Progenitor cell of endocrine pancreas (in vitro differentiated cells): ENCODE measurements at regions not wholly inside any gene's neighbourhood (a gene's known extent, or its start where the extent isn't known, plus 50 kb on each side); places are given as distances from the start of the nearest gene placed in this dataset.

Experiments
- DNase-seq: peaks from one replicate; pipeline ENCODE4 v3.0.0; 2021; ENCODE audit warnings: low spot score; ENCODE audit not compliant: unreplicated experiment
- H3K27ac Mint-ChIP-seq: 2 replicates; pipeline ENCODE4 v1.8.0; 2021; ENCODE audit warnings: mild to moderate bottlenecking, moderate library complexity, mixed read lengths
- H3K27me3 Mint-ChIP-seq: 2 replicates; pipeline ENCODE4 v1.8.0; 2021; ENCODE audit warnings: mixed read lengths
- H3K36me3 Mint-ChIP-seq: 2 replicates; pipeline ENCODE4 v1.8.0; 2022; ENCODE audit warnings: mixed read lengths; ENCODE audit not compliant: insufficient read depth
- H3K4me1 Mint-ChIP-seq: 2 replicates; pipeline ENCODE4 v1.8.0; 2021; ENCODE audit warnings: low read depth, mixed read lengths
- H3K4me3 Mint-ChIP-seq: 2 replicates; pipeline ENCODE4 v1.8.0; 2021; ENCODE audit warnings: low read depth, mild to moderate bottlenecking, moderate library complexity, mixed read lengths
- H3K9me3 Mint-ChIP-seq: 2 replicates; pipeline ENCODE4 v1.8.0; 2021; ENCODE audit warnings: low read depth, mixed read lengths
- TF ChIP-seq, protein P1 (sequence below): fragments of 200-600 bp; sonication (generic); IDR thresholded peaks from one replicate; pipeline ENCODE4 v1.5.0; 2021; ENCODE audit warnings: antibody characterized with exemption, mild to moderate bottlenecking; ENCODE audit not compliant: unreplicated experiment

DNA sequence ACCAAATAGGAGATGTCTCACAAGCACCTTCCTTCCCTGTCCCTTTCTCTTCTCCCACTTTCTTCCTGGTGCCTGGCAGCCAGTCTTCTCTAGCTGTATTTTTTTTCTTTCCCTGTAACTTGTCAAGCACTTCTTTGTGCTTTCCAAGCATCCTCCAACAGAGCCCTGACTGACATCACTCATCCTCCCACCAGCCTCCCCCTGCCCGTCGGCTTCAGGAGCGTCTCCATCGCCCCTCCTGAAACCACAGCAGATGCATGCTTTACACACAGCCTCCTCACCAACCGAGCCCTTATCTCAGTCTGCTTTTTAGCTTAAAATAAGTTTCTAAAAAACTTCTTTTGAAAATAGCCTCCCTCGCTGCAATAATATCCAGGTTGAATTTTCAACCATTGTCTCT is 268.7 kb upstream of the CDH5 start:
- Mint-ChIP-seq H3K36me3 (no peaks in the 10 kb centered on the region), H3K27ac (no peak overlapping the region), H3K4me1 (no peaks in the 10 kb centered on the region), H3K27me3 (peaks cover 12% of the 10 kb centered on the region), H3K4me3 (no peak overlapping the region), H3K9me3 (no peaks in the 10 kb centered on the region)
- no peak for DNase-seq
- TF ChIP-seq, protein P1, sequence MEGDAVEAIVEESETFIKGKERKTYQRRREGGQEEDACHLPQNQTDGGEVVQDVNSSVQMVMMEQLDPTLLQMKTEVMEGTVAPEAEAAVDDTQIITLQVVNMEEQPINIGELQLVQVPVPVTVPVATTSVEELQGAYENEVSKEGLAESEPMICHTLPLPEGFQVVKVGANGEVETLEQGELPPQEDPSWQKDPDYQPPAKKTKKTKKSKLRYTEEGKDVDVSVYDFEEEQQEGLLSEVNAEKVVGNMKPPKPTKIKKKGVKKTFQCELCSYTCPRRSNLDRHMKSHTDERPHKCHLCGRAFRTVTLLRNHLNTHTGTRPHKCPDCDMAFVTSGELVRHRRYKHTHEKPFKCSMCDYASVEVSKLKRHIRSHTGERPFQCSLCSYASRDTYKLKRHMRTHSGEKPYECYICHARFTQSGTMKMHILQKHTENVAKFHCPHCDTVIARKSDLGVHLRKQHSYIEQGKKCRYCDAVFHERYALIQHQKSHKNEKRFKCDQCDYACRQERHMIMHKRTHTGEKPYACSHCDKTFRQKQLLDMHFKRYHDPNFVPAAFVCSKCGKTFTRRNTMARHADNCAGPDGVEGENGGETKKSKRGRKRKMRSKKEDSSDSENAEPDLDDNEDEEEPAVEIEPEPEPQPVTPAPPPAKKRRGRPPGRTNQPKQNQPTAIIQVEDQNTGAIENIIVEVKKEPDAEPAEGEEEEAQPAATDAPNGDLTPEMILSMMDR = no peak

DNA sequence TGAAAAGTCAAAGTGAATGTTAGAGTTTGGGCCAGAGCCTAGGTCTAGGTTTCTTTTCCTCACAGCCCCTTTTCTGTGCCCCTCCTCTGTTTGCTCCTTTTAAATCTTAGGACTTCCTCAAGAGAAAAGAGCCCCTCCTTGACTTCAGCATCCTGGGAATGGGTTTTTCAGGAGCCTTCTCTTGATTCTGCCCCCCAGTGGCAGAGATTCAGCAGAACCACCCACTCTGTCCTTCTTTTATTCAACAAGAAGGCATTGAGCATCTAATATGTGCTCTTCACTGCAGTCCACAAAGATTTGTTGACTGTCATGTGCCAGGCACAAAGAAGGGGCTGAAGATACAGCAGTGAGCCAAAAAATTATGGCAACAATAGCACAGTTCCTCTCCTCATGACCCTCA is 270.8 kb upstream of the CDH5 start:
- Mint-ChIP-seq H3K36me3 (no peaks in the 10 kb centered on the region), H3K9me3 (no peaks in the 10 kb centered on the region), H3K27me3 (peaks cover 23% of the 10 kb centered on the region), H3K27ac (no peak overlapping the region), H3K4me1 (no peaks in the 10 kb centered on the region), H3K4me3 (no peak overlapping the region)
- DNase-seq = no peak
- TF ChIP-seq, protein P1 = no peak

DNA sequence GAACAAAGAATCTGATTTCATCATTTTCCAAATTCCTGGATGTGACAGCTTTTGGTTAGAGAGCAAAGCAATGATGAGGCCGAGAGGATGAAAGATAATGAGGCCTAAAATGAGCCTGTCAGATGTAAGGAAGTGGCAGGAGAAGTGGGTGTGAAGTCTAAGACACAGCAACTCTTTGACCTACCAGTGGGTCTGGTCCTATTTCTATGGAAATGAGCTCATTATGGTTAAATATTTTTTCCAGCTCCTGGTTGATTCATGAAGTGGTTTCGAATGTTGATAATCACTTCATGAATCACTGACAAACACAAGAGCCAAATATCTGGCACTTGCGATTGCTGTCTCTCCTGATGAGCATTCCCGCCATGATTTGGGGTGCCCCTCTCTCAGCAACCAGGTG is 273.3 kb upstream of the CDH5 start:
- no peaks in the 10 kb centered on the region for H3K4me1 Mint-ChIP-seq
- no peaks in the 10 kb centered on the region for H3K36me3 Mint-ChIP-seq
- TF ChIP-seq, protein P1 = no peak
- H3K27me3 Mint-ChIP-seq = peaks cover 21% of the 10 kb centered on the region
- no peak for DNase-seq
- no peak overlapping the region for H3K4me3 Mint-ChIP-seq
- peak overlapping the region; percentile 46 for H3K27ac Mint-ChIP-seq
- H3K9me3 Mint-ChIP-seq = no peaks in the 10 kb centered on the region

DNA sequence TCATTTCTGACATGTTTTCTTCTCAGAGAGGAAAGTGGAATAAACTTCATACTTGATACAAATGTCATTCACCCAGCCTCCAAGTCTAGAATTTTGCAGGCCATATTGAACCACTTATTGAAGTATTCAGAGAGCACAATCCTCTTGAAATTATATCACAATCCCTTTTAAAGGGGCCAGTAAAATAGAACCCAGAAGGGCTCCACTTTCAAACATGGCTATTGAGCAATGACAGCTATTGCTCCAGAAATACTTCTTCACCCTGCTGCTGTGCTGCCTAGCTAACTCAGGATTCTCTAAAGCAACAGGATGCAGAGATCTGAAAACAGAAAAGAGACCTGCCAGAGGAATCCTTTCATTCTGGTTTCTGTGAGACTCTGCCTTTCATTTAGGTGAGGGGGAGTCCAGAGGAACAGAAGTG is 275.0 kb upstream of the CDH5 start:
- Mint-ChIP-seq H3K27me3 (peaks cover 16% of the 10 kb centered on the region), H3K36me3 (no peaks in the 10 kb centered on the region), H3K4me3 (no peak overlapping the region), H3K27ac (no peak overlapping the region), H3K4me1 (no peaks in the 10 kb centered on the region), H3K9me3 (no peaks in the 10 kb centered on the region)
- no peak for DNase-seq
- TF ChIP-seq, protein P1 = no peak

DNA sequence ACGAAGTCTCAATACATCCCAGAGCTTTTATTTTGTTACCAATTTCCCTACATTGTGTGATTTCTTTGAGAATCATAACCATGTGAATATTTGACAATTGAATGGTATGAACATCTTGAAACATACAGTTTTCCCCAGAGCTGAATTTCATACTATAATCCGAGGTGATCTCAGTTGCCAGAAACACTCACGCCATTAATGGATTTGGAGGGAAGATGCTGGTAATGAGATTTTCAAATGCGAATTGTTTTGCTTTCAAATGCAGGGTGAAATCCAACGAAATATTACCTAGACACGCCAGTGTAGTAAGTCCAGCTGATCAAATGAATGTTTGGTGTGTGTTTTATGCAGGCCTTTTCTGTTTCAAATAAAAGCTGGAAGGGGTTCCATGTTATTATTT is 277.8 kb upstream of the CDH5 start:
- Mint-ChIP-seq H3K36me3 (no peaks in the 10 kb centered on the region), H3K4me1 (no peaks in the 10 kb centered on the region), H3K27me3 (peaks cover 18% of the 10 kb centered on the region), H3K27ac (no peak overlapping the region), H3K9me3 (no peaks in the 10 kb centered on the region), H3K4me3 (no peak overlapping the region)
- no peak for DNase-seq
- TF ChIP-seq, protein P1 = no peak
